Activated naive CD8-positive, alpha-beta T cell (primary cell): ENCODE measurements at regions not wholly inside any gene's neighbourhood (a gene's known extent, or its start where the extent isn't known, plus 50 kb on each side); places are given as distances from the start of the nearest gene placed in this dataset.

Source experiments
- H3K27ac Mint-ChIP-seq: one replicate; pipeline ENCODE4 v1.8.0; 2021; ENCODE audit warnings: mixed read lengths
- H3K27me3 Mint-ChIP-seq: one replicate; pipeline ENCODE4 v1.8.0; 2021; ENCODE audit warnings: mixed read lengths
- H3K36me3 Mint-ChIP-seq: one replicate; pipeline ENCODE4 v1.8.0; 2021; ENCODE audit warnings: mixed read lengths
- H3K4me1 Mint-ChIP-seq: one replicate; pipeline ENCODE4 v1.8.0; 2021; ENCODE audit warnings: low read depth, mixed read lengths
- H3K4me3 Mint-ChIP-seq: one replicate; pipeline ENCODE4 v1.8.0; 2021; ENCODE audit warnings: mild to moderate bottlenecking, mixed read lengths
- H3K9me3 Mint-ChIP-seq: one replicate; pipeline ENCODE4 v1.8.0; 2021; ENCODE audit warnings: low read depth, mixed read lengths

DNA sequence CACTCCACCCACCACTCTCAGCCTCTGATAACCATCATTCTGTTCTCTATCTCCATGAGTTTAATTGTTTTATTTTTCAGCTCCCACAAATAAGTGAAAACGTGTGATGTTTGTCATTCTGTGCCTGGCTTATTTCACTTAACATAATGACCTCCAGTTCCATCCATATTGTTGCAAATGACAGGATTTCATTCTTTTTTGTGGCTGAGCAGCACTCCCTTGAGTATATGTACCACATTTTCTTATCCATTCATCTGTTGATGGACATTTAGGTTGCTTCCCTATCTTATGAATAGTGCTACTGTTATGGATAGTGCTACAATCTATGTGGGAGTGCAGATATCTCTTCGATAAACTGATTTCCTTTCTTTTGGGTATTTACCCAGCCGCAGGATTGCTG is 103.3 kb upstream of the PDE7B start:
- no peak overlapping the region for H3K27ac Mint-ChIP-seq
- H3K36me3 Mint-ChIP-seq, result no peaks in the 10 kb centered on the region
- H3K4me3 Mint-ChIP-seq, result no peak overlapping the region
- no peaks in the 10 kb centered on the region for H3K4me1 Mint-ChIP-seq
- no peaks in the 10 kb centered on the region for H3K9me3 Mint-ChIP-seq
- H3K27me3 Mint-ChIP-seq, result no peaks in the 10 kb centered on the region

DNA sequence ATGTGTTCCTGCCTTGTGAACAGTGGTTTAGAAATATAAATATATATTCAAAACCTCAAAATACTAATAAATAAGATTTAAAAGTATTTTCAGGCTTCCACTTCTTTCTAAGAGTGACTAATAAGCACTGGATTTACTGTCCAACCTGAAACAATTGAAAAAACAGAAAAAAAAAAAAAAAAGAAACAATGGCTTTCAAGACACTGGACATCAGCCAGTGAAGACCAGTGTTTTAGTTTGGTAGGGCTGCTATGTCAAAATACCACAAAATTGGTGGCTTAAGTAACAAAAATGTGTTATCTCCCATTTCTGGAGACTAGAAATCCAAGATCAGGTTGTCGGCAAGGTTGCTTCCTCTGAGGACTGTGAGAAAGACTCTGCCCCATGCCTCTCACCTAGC is 101.4 kb upstream of the PDE7B start:
- H3K27me3 Mint-ChIP-seq, result no peaks in the 10 kb centered on the region
- H3K27ac Mint-ChIP-seq, result no peak overlapping the region
- H3K9me3 Mint-ChIP-seq, result no peaks in the 10 kb centered on the region
- H3K36me3 Mint-ChIP-seq, result no peaks in the 10 kb centered on the region
- H3K4me1 Mint-ChIP-seq, result no peaks in the 10 kb centered on the region
- no peak overlapping the region for H3K4me3 Mint-ChIP-seq

DNA sequence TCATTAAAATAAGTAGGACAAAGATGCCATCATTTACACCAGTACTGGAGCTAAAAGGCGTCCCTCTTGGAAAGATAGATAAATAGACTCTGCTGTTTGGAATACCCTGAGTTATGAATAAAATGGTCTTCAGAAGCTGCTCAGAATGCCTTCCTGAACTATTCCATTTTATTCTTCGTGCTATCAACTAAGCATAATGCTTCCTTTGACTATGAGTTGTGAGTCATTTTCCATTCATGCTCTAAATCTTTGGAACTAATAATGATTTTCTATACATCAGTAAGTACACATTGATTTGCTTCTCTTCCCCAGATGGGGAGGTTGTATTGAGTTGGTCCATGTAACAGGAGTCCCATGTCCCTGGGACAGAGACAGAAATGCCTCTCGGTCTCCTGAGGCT is 98.3 kb upstream of the PDE7B start:
- no peaks in the 10 kb centered on the region for H3K4me1 Mint-ChIP-seq
- H3K9me3 Mint-ChIP-seq, result no peaks in the 10 kb centered on the region
- no peak overlapping the region for H3K4me3 Mint-ChIP-seq
- H3K27ac Mint-ChIP-seq, result no peak overlapping the region
- H3K36me3 Mint-ChIP-seq, result no peaks in the 10 kb centered on the region
- no peaks in the 10 kb centered on the region for H3K27me3 Mint-ChIP-seq

- no peak overlapping the region for H3K4me3 Mint-ChIP-seq
- H3K9me3 Mint-ChIP-seq, result peaks cover under 1% of the 10 kb centered on the region
- no peak overlapping the region for H3K27ac Mint-ChIP-seq
- no peaks in the 10 kb centered on the region for H3K27me3 Mint-ChIP-seq
- H3K36me3 Mint-ChIP-seq, result no peaks in the 10 kb centered on the region
- H3K4me1 Mint-ChIP-seq, result no peaks in the 10 kb centered on the region
Measured at GRCh38 chr6:135759831-135760230, 91.7 kb upstream of the PDE7B start.

DNA sequence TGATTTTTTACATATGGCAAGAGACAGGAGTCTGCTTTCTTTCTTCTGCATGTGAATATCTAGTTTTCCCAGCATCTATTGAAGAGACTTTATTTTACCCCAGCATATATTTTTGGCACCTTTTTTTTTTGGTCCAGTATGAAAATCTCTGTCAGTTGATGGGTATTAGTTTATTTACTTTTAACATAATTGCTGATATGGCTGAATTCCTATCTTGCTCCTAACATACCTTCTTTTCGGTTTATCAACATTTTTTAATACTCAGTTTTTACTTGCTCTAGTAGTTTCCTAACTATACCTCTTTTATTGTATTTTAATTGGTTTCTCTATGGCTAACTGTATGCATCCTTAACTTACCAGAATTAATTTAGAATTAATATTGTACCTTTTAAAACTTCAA is 77.5 kb upstream of the PDE7B start:
- Mint-ChIP-seq H3K4me1 (no peaks in the 10 kb centered on the region), H3K27ac (no peak overlapping the region), H3K9me3 (no peaks in the 10 kb centered on the region), H3K4me3 (no peak overlapping the region), H3K36me3 (peaks cover 3% of the 10 kb centered on the region), H3K27me3 (peaks cover 2% of the 10 kb centered on the region)

- Mint-ChIP-seq H3K27ac (no peak overlapping the region), H3K36me3 (peaks cover 3% of the 10 kb centered on the region), H3K9me3 (no peaks in the 10 kb centered on the region), H3K4me1 (no peaks in the 10 kb centered on the region), H3K27me3 (peaks cover 4% of the 10 kb centered on the region), H3K4me3 (no peak overlapping the region)
Measured at GRCh38 chr6:135779213-135779612, 72.3 kb upstream of the PDE7B start.

- Mint-ChIP-seq H3K4me1 (no peaks in the 10 kb centered on the region), H3K27me3 (peaks cover 4% of the 10 kb centered on the region), H3K9me3 (no peaks in the 10 kb centered on the region), H3K36me3 (peaks cover 3% of the 10 kb centered on the region), H3K27ac (no peak overlapping the region), H3K4me3 (no peak overlapping the region)
Measured at GRCh38 chr6:135780326-135780725, 71.2 kb upstream of the PDE7B start.

DNA sequence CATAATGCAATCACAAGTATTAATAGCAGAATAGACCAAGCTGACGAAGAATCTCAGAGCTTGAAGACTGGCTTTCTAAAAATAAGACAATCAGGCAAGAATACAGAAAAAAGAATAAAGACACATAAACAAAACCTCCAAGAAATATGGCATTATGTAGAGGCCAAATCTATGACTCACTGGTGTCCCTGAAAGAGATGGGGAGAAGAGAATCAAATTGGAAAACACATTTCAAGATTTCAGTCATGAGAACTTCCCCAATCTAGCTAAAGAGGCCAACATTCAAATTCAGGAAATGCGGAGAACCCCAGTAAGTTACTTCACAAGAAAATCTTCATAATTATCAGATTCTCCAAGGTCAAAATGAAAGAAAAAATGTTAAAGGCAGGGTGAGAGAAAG is 69.0 kb upstream of the PDE7B start:
- Mint-ChIP-seq H3K27me3 (peaks cover 2% of the 10 kb centered on the region), H3K27ac (no peak overlapping the region), H3K4me1 (no peaks in the 10 kb centered on the region), H3K9me3 (no peaks in the 10 kb centered on the region), H3K4me3 (no peak overlapping the region), H3K36me3 (peaks cover 3% of the 10 kb centered on the region)

GRCh38 chr6:135784507-135784906 is 67.0 kb upstream of the PDE7B start:
- Mint-ChIP-seq H3K4me1 (no peaks in the 10 kb centered on the region), H3K36me3 (no peaks in the 10 kb centered on the region), H3K4me3 (no peak overlapping the region), H3K9me3 (no peaks in the 10 kb centered on the region), H3K27ac (no peak overlapping the region), H3K27me3 (no peaks in the 10 kb centered on the region)

DNA sequence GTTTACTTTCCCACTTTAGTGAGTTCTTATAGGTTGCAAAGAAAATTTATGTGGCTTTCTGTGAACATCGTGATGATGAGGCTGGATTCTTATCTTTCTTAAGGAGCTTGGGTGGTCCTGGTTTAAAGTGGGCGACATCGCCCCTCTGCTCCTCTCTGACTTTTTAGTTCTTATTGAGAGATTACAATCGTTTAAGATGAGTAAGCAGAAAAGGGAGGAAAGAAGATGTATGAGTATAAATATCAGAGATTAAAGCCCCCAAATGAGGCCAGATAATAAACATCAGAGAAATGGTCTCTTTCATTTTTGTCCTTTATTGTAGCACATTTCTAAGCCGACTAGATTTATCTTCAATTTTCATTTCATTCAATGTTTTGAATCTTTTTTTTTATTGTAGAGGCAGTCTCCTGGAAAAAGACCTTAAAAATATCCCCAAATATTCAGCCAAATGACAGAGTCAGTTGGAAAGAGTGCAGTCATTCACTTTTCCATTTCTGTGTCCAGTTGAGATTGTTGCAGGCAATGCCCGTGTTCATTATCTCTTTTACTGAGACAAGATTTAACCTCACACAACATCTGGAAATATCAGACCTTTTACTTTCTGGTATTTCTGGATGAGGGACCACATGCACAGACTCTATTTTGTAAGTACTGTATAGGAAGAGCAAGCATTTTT is 62.0 kb upstream of the PDE7B start:
- no peak overlapping the region for H3K4me3 Mint-ChIP-seq
- no peaks in the 10 kb centered on the region for H3K36me3 Mint-ChIP-seq
- H3K27me3 Mint-ChIP-seq, result no peaks in the 10 kb centered on the region
- H3K9me3 Mint-ChIP-seq, result no peaks in the 10 kb centered on the region
- no peak overlapping the region for H3K27ac Mint-ChIP-seq
- no peaks in the 10 kb centered on the region for H3K4me1 Mint-ChIP-seq

- H3K27me3 Mint-ChIP-seq, result no peaks in the 10 kb centered on the region
- no peak overlapping the region for H3K27ac Mint-ChIP-seq
- no peaks in the 10 kb centered on the region for H3K9me3 Mint-ChIP-seq
- no peak overlapping the region for H3K4me3 Mint-ChIP-seq
- no peaks in the 10 kb centered on the region for H3K4me1 Mint-ChIP-seq
- H3K36me3 Mint-ChIP-seq, result no peaks in the 10 kb centered on the region
Measured at GRCh38 chr6:135791441-135791840, 60.1 kb upstream of the PDE7B start.

- H3K4me1 Mint-ChIP-seq, result no peaks in the 10 kb centered on the region
- H3K27me3 Mint-ChIP-seq, result no peaks in the 10 kb centered on the region
- H3K27ac Mint-ChIP-seq, result no peak overlapping the region
- no peaks in the 10 kb centered on the region for H3K36me3 Mint-ChIP-seq
- no peaks in the 10 kb centered on the region for H3K9me3 Mint-ChIP-seq
- H3K4me3 Mint-ChIP-seq, result no peak overlapping the region
Measured at GRCh38 chr6:135796643-135797305, 54.7 kb upstream of the PDE7B start.

- Mint-ChIP-seq H3K4me1 (no peaks in the 10 kb centered on the region), H3K27ac (no peak overlapping the region), H3K27me3 (no peaks in the 10 kb centered on the region), H3K4me3 (no peak overlapping the region), H3K36me3 (no peaks in the 10 kb centered on the region), H3K9me3 (no peaks in the 10 kb centered on the region)
Measured at GRCh38 chr6:135797361-135797760, 54.1 kb upstream of the PDE7B start.

DNA sequence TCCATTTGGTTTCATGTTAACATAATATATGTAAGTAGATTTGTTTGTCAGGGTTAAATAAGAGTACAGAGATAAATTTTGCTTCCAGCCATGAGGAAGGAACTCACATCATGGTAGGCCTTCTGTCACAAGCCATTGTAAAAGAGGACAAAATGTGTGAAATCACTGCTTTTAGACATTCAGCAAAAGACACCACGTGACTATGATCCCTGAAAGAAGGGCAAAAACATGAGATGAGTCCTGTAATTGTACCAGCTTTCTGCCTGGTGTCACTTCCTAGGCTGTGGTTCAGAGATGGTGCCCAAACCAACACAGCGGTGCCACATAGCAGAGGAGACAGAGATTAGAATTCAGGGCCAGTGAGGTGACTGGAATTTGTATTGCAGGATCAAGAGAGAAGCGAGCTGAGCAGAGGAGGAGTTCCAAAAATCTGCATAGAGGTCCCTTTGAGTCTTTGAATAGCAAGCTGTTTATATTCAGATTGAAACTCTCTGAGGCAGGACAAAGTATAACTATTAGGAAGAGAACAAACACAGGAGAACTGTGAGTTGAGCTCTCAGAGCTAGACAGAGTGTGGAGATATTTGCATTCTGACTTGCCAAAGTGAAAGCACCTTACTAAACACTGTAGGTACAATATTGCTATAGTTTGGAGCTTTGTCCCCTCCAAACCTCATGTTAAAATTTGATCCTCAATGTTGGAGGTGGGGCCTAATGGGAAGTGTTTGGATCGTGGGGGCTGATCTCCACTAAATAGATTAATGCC is 52.6 kb upstream of the PDE7B start:
- no peaks in the 10 kb centered on the region for H3K9me3 Mint-ChIP-seq
- H3K36me3 Mint-ChIP-seq, result no peaks in the 10 kb centered on the region
- H3K27me3 Mint-ChIP-seq, result no peaks in the 10 kb centered on the region
- H3K4me3 Mint-ChIP-seq, result no peak overlapping the region
- no peak overlapping the region for H3K27ac Mint-ChIP-seq
- H3K4me1 Mint-ChIP-seq, result no peaks in the 10 kb centered on the region
